SK-N-MC (cell line): ENCODE measurements at regions not wholly inside any gene's neighbourhood (a gene's known extent, or its start where the extent isn't known, plus 50 kb on each side); places are given as distances from the start of the nearest gene placed in this dataset.

Source experiments
- EZH2 ChIP-seq: fragments of 200-600 bp; sonication (generic); IDR thresholded peaks from one replicate; pipeline ENCODE4 v1.6.1; 2017; ENCODE audit warnings: antibody characterized with exemption
- POLR2AphosphoS5 ChIP-seq: IDR thresholded peaks from 2 replicates; pipeline ENCODE4 v1.6.1; 2012; ENCODE audit warnings: mild to moderate bottlenecking, low read depth, low read length, borderline replicate concordance

DNA sequence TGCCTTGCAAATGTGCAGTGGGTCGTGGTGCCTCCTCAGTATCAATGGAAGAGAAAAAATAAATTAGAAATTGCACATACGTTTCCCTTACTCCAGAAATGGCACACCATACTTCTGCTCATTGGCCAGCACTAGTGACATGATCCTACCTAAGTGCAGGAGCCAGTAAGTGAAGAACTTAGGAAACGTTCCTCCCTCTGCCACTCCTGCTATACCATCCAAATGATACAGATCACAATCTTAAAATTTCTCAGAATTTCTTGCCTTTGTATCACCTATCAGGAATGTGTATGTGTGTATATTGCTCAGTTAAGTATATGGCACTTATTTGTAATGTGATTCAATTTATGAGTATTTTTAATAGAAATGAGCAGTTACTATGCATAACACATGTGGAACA is 237.0 kb upstream of the UBE2E3 start:
- no peak for TF ChIP-seq POLR2AphosphoS5
- no peak for TF ChIP-seq EZH2
